ENCODE measurements at regions not wholly inside any gene's neighbourhood (a gene's known extent, or its start where the extent isn't known, plus 50 kb on each side); places are given as distances from the start of the nearest gene placed in this dataset.

GRCh38 chrY:14139521-14139920, 83.5 kb downstream of the VCY1B start:
- no peak overlapping the region for H3K4me3 ChIP-seq (ENCODE audit: low read length in 2 of 2)
- no peaks in the 10 kb centered on the region for H3K4me1 ChIP-seq (ENCODE audit: control insufficient read depth, insufficient read depth, low read length)
- no peak overlapping the region for H3K9ac ChIP-seq (ENCODE audit: low read length in 2 of 2)
- H3K27me3 ChIP-seq (ENCODE audit: control insufficient read depth in 1 of 2, insufficient read depth in 2 of 2, low read length in 2 of 2), result no peaks in the 10 kb centered on the region
- no peak overlapping the region for H3K27ac ChIP-seq (ENCODE audit: low read length)
- H3K36me3 ChIP-seq (ENCODE audit: control insufficient read depth in 2 of 2, insufficient read depth in 2 of 2, low read length in 2 of 2), result no peaks in the 10 kb centered on the region
- H3K9me3 ChIP-seq (ENCODE audit: control insufficient read depth in 2 of 2, low read length in 2 of 2), result no peaks in the 10 kb centered on the region

GRCh38 chrY:14145614-14146013, 89.6 kb downstream of the VCY1B start:
- Histone ChIP-seq H3K9me3 (ENCODE audit: control insufficient read depth in 2 of 2, low read length in 2 of 2) (no peaks in the 10 kb centered on the region), H3K27ac (ENCODE audit: low read length) (no peak overlapping the region), H3K4me1 (ENCODE audit: control insufficient read depth, insufficient read depth, low read length) (no peaks in the 10 kb centered on the region), H3K4me3 (ENCODE audit: low read length in 2 of 2) (no peak overlapping the region), H3K27me3 (ENCODE audit: control insufficient read depth in 1 of 2, insufficient read depth in 2 of 2, low read length in 2 of 2) (no peaks in the 10 kb centered on the region), H3K36me3 (ENCODE audit: control insufficient read depth in 2 of 2, insufficient read depth in 2 of 2, low read length in 2 of 2) (no peaks in the 10 kb centered on the region), H3K9ac (ENCODE audit: low read length in 2 of 2) (no peak overlapping the region)

- H3K4me1 ChIP-seq (ENCODE audit: control insufficient read depth, insufficient read depth, low read length), result no peaks in the 10 kb centered on the region
- no peaks in the 10 kb centered on the region for H3K9me3 ChIP-seq (ENCODE audit: control insufficient read depth in 2 of 2, low read length in 2 of 2)
- H3K9ac ChIP-seq (ENCODE audit: low read length in 2 of 2), result no peak overlapping the region
- H3K27me3 ChIP-seq (ENCODE audit: control insufficient read depth in 1 of 2, insufficient read depth in 2 of 2, low read length in 2 of 2), result no peaks in the 10 kb centered on the region
- H3K27ac ChIP-seq (ENCODE audit: low read length), result no peak overlapping the region
- H3K36me3 ChIP-seq (ENCODE audit: control insufficient read depth in 2 of 2, insufficient read depth in 2 of 2, low read length in 2 of 2), result no peaks in the 10 kb centered on the region
- no peak overlapping the region for H3K4me3 ChIP-seq (ENCODE audit: low read length in 2 of 2)
These were observed 126.7 kb downstream of the VCY1B start for GRCh38 chrY:14182776-14183175.

- Histone ChIP-seq H3K27me3 (ENCODE audit: control insufficient read depth in 1 of 2, insufficient read depth in 2 of 2, low read length in 2 of 2) (no peaks in the 10 kb centered on the region), H3K4me3 (ENCODE audit: low read length in 2 of 2) (no peak overlapping the region), H3K4me1 (ENCODE audit: control insufficient read depth, insufficient read depth, low read length) (no peaks in the 10 kb centered on the region), H3K9ac (ENCODE audit: low read length in 2 of 2) (no peak overlapping the region), H3K36me3 (ENCODE audit: control insufficient read depth in 2 of 2, insufficient read depth in 2 of 2, low read length in 2 of 2) (no peaks in the 10 kb centered on the region), H3K27ac (ENCODE audit: low read length) (no peak overlapping the region), H3K9me3 (ENCODE audit: control insufficient read depth in 2 of 2, low read length in 2 of 2) (no peaks in the 10 kb centered on the region)
These were observed 166.0 kb downstream of the VCY1B start for GRCh38 chrY:14222014-14222413.

- Histone ChIP-seq H3K27me3 (ENCODE audit: control insufficient read depth in 1 of 2, insufficient read depth in 2 of 2, low read length in 2 of 2) (no peaks in the 10 kb centered on the region), H3K27ac (ENCODE audit: low read length) (no peak overlapping the region), H3K4me3 (ENCODE audit: low read length in 2 of 2) (no peak overlapping the region), H3K9me3 (ENCODE audit: control insufficient read depth in 2 of 2, low read length in 2 of 2) (no peaks in the 10 kb centered on the region), H3K9ac (ENCODE audit: low read length in 2 of 2) (no peak overlapping the region), H3K36me3 (ENCODE audit: control insufficient read depth in 2 of 2, insufficient read depth in 2 of 2, low read length in 2 of 2) (no peaks in the 10 kb centered on the region), H3K4me1 (ENCODE audit: control insufficient read depth, insufficient read depth, low read length) (no peaks in the 10 kb centered on the region)
These were observed 175.7 kb downstream of the VCY1B start for GRCh38 chrY:14231703-14232102.

GRCh38 chrY:14235070-14235469, 179.0 kb downstream of the VCY1B start:
- no peak overlapping the region for H3K9ac ChIP-seq (ENCODE audit: low read length in 2 of 2)
- H3K4me3 ChIP-seq (ENCODE audit: low read length in 2 of 2), result no peak overlapping the region
- H3K27me3 ChIP-seq (ENCODE audit: control insufficient read depth in 1 of 2, insufficient read depth in 2 of 2, low read length in 2 of 2), result no peaks in the 10 kb centered on the region
- H3K27ac ChIP-seq (ENCODE audit: low read length), result no peak overlapping the region
- H3K9me3 ChIP-seq (ENCODE audit: control insufficient read depth in 2 of 2, low read length in 2 of 2), result no peaks in the 10 kb centered on the region
- H3K4me1 ChIP-seq (ENCODE audit: control insufficient read depth, insufficient read depth, low read length), result no peaks in the 10 kb centered on the region
- H3K36me3 ChIP-seq (ENCODE audit: control insufficient read depth in 2 of 2, insufficient read depth in 2 of 2, low read length in 2 of 2), result no peaks in the 10 kb centered on the region

GRCh38 chrY:14238277-14238676, 182.2 kb downstream of the VCY1B start:
- H3K27me3 ChIP-seq (ENCODE audit: control insufficient read depth in 1 of 2, insufficient read depth in 2 of 2, low read length in 2 of 2), result no peaks in the 10 kb centered on the region
- no peaks in the 10 kb centered on the region for H3K9me3 ChIP-seq (ENCODE audit: control insufficient read depth in 2 of 2, low read length in 2 of 2)
- no peaks in the 10 kb centered on the region for H3K36me3 ChIP-seq (ENCODE audit: control insufficient read depth in 2 of 2, insufficient read depth in 2 of 2, low read length in 2 of 2)
- H3K4me3 ChIP-seq (ENCODE audit: low read length in 2 of 2), result no peak overlapping the region
- no peaks in the 10 kb centered on the region for H3K4me1 ChIP-seq (ENCODE audit: control insufficient read depth, insufficient read depth, low read length)
- no peak overlapping the region for H3K27ac ChIP-seq (ENCODE audit: low read length)
- no peak overlapping the region for H3K9ac ChIP-seq (ENCODE audit: low read length in 2 of 2)

- H3K9ac ChIP-seq (ENCODE audit: low read length in 2 of 2), result no peak overlapping the region
- no peak overlapping the region for H3K27ac ChIP-seq (ENCODE audit: low read length)
- H3K27me3 ChIP-seq (ENCODE audit: control insufficient read depth in 1 of 2, insufficient read depth in 2 of 2, low read length in 2 of 2), result no peaks in the 10 kb centered on the region
- H3K4me3 ChIP-seq (ENCODE audit: low read length in 2 of 2), result no peak overlapping the region
- no peaks in the 10 kb centered on the region for H3K9me3 ChIP-seq (ENCODE audit: control insufficient read depth in 2 of 2, low read length in 2 of 2)
- H3K4me1 ChIP-seq (ENCODE audit: control insufficient read depth, insufficient read depth, low read length), result no peaks in the 10 kb centered on the region
- no peaks in the 10 kb centered on the region for H3K36me3 ChIP-seq (ENCODE audit: control insufficient read depth in 2 of 2, insufficient read depth in 2 of 2, low read length in 2 of 2)
These were observed 190.9 kb downstream of the VCY1B start for GRCh38 chrY:14246948-14247347.

GRCh38 chrY:14248878-14249576, 193.0 kb downstream of the VCY1B start:
- Histone ChIP-seq H3K4me3 (ENCODE audit: low read length in 2 of 2) (no peak overlapping the region), H3K27me3 (ENCODE audit: control insufficient read depth in 1 of 2, insufficient read depth in 2 of 2, low read length in 2 of 2) (no peaks in the 10 kb centered on the region), H3K9me3 (ENCODE audit: control insufficient read depth in 2 of 2, low read length in 2 of 2) (no peaks in the 10 kb centered on the region), H3K9ac (ENCODE audit: low read length in 2 of 2) (no peak overlapping the region), H3K27ac (ENCODE audit: low read length) (no peak overlapping the region), H3K4me1 (ENCODE audit: control insufficient read depth, insufficient read depth, low read length) (no peaks in the 10 kb centered on the region), H3K36me3 (ENCODE audit: control insufficient read depth in 2 of 2, insufficient read depth in 2 of 2, low read length in 2 of 2) (no peaks in the 10 kb centered on the region)

- no peaks in the 10 kb centered on the region for H3K9me3 ChIP-seq (ENCODE audit: control insufficient read depth in 2 of 2, low read length in 2 of 2)
- H3K27me3 ChIP-seq (ENCODE audit: control insufficient read depth in 1 of 2, insufficient read depth in 2 of 2, low read length in 2 of 2), result no peaks in the 10 kb centered on the region
- no peak overlapping the region for H3K9ac ChIP-seq (ENCODE audit: low read length in 2 of 2)
- no peaks in the 10 kb centered on the region for H3K36me3 ChIP-seq (ENCODE audit: control insufficient read depth in 2 of 2, insufficient read depth in 2 of 2, low read length in 2 of 2)
- H3K27ac ChIP-seq (ENCODE audit: low read length), result no peak overlapping the region
- no peak overlapping the region for H3K4me3 ChIP-seq (ENCODE audit: low read length in 2 of 2)
- H3K4me1 ChIP-seq (ENCODE audit: control insufficient read depth, insufficient read depth, low read length), result no peaks in the 10 kb centered on the region
These were observed 200.2 kb downstream of the VCY1B start for GRCh38 chrY:14255965-14256816.

GRCh38 chrY:14256817-14257168, 200.8 kb downstream of the VCY1B start:
- H3K27ac ChIP-seq (ENCODE audit: low read length), result no peak overlapping the region
- H3K9me3 ChIP-seq (ENCODE audit: control insufficient read depth in 2 of 2, low read length in 2 of 2), result no peaks in the 10 kb centered on the region
- no peak overlapping the region for H3K9ac ChIP-seq (ENCODE audit: low read length in 2 of 2)
- no peaks in the 10 kb centered on the region for H3K27me3 ChIP-seq (ENCODE audit: control insufficient read depth in 1 of 2, insufficient read depth in 2 of 2, low read length in 2 of 2)
- no peaks in the 10 kb centered on the region for H3K4me1 ChIP-seq (ENCODE audit: control insufficient read depth, insufficient read depth, low read length)
- H3K36me3 ChIP-seq (ENCODE audit: control insufficient read depth in 2 of 2, insufficient read depth in 2 of 2, low read length in 2 of 2), result no peaks in the 10 kb centered on the region
- no peak overlapping the region for H3K4me3 ChIP-seq (ENCODE audit: low read length in 2 of 2)
